ENCODE measurements at regions not wholly inside any gene's neighbourhood (a gene's known extent, or its start where the extent isn't known, plus 50 kb on each side); places are given as distances from the start of the nearest gene placed in this dataset.

- no peak for TF ChIP-seq GABPA (IDR thresholded peaks at IDR 0.05; ENCODE audit: borderline replicate concordance, insufficient read depth, low read length)
- no peak for TF ChIP-seq NRF1 (IDR thresholded peaks at IDR 0.05; ENCODE audit: low read depth, low read length)
- no peak for TF ChIP-seq CEBPB (IDR thresholded peaks at IDR 0.05; ENCODE audit: low read depth, low read length)
- no peak for TF ChIP-seq POLR2AphosphoS5 (IDR thresholded peaks at IDR 0.05; ENCODE audit: low read depth, low read length)
- TF ChIP-seq CTCF (IDR thresholded peaks at IDR 0.05; ENCODE audit: control extremely low read depth in 1 of 3, insufficient read depth in 1 of 3, low read depth in 1 of 3, low read length in 3 of 3): no peak
- no peak for TF ChIP-seq POLR2A (IDR thresholded peaks at IDR 0.05; ENCODE audit: control extremely low read depth in 1 of 2, low read depth in 2 of 2, low read length in 2 of 2)
- TF ChIP-seq MAX (IDR thresholded peaks at IDR 0.05): no peak
- no peak for TF ChIP-seq EP300 (IDR thresholded peaks at IDR 0.05; ENCODE audit: borderline replicate concordance in 1 of 2, low read depth in 2 of 2, low read length in 2 of 2)
- TF ChIP-seq ATF3 (IDR thresholded peaks at IDR 0.05; ENCODE audit: insufficient read depth, low read depth, low read length): no peak
- TF ChIP-seq CHD2 (IDR thresholded peaks at IDR 0.05; ENCODE audit: low read length): no peak
- TF ChIP-seq TAF1 (IDR thresholded peaks at IDR 0.05; ENCODE audit: low read depth, low read length): no peak
Observed at GRCh38 chr7:20560325-20561180, 54.9 kb upstream of the ABCB5 start.

Measured in H1 (cell line).